ENCODE measurements at regions not wholly inside any gene's neighbourhood (a gene's known extent, or its start where the extent isn't known, plus 50 kb on each side); places are given as distances from the start of the nearest gene placed in this dataset.

GRCh38 chr13:50286324-50286723, 271.1 kb downstream of the KCNRG start:
- BruUV-seq (replicated peaks) = no TSS peak

DNA sequence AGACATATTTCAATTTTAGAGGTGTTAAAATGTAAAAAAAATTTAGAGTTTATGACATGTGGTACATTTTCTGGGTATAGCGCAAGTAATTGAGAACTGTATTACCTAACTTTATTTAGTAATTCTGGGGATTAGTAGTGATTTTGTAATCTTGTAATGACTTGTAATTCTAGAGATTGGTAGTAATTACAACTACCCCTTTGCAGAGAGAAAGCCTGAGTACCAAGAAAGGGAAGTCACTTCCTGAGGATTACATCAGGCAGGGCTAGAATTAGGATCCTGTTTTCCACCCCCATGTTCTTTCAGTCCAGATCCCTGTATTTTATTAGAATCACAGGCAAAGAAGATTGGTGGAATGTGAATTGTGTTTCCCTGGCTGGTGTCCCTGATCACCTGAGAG, 274.9 kb downstream of the KCNRG start:
- no peak overlapping the region for H3K27ac ChIP-seq (ENCODE audit: low read depth, low read length, poor library complexity, severe bottlenecking)
- intact Hi-C loops (cut with micrococcal nuclease; ENCODE audit: unreplicated experiment) = no loop called here
- CTCF ChIA-PET = no interaction called here

More at GRCh38 chr13:50286324-50286723, 271.1 kb downstream of the KCNRG start:
- Histone ChIP-seq H3K36me3 (ENCODE audit: insufficient read depth, low read length, poor library complexity, severe bottlenecking) (no peaks in the 10 kb centered on the region), H3K27ac (ENCODE audit: low read depth, low read length, poor library complexity, severe bottlenecking) (no peak overlapping the region), H3K27me3 (replicated peaks; ENCODE audit: insufficient read depth, low read depth, low read length, poor library complexity) (no peaks in the 10 kb centered on the region), H3K9me3 (ENCODE audit: low read depth, low read length, poor library complexity, severe bottlenecking) (no peaks in the 10 kb centered on the region), H3K4me3 (ENCODE audit: low read depth, low read length, poor library complexity, severe bottlenecking) (no peak overlapping the region), H3K4me1 (ENCODE audit: insufficient read depth, low read length, poor library complexity, severe bottlenecking) (no peaks in the 10 kb centered on the region)
- no peak for DNase-seq (ENCODE audit: low spot score)
- POLR2A ChIA-PET (ENCODE audit: low non-redundant PET) = no interaction called here
- intact Hi-C loops (cut with micrococcal nuclease; ENCODE audit: unreplicated experiment) = no loop called here
- CTCF ChIA-PET = no interaction called here
- TF ChIP-seq, protein P1, sequence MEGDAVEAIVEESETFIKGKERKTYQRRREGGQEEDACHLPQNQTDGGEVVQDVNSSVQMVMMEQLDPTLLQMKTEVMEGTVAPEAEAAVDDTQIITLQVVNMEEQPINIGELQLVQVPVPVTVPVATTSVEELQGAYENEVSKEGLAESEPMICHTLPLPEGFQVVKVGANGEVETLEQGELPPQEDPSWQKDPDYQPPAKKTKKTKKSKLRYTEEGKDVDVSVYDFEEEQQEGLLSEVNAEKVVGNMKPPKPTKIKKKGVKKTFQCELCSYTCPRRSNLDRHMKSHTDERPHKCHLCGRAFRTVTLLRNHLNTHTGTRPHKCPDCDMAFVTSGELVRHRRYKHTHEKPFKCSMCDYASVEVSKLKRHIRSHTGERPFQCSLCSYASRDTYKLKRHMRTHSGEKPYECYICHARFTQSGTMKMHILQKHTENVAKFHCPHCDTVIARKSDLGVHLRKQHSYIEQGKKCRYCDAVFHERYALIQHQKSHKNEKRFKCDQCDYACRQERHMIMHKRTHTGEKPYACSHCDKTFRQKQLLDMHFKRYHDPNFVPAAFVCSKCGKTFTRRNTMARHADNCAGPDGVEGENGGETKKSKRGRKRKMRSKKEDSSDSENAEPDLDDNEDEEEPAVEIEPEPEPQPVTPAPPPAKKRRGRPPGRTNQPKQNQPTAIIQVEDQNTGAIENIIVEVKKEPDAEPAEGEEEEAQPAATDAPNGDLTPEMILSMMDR (conservative IDR thresholded peaks at IDR 0.05; ENCODE audit: low read depth, low read length) = no peak
- no peak for TF ChIP-seq EZH2 (IDR thresholded peaks at IDR 0.05; ENCODE audit: borderline replicate concordance, low read depth, low read length, poor library complexity, severe bottlenecking)

DNA sequence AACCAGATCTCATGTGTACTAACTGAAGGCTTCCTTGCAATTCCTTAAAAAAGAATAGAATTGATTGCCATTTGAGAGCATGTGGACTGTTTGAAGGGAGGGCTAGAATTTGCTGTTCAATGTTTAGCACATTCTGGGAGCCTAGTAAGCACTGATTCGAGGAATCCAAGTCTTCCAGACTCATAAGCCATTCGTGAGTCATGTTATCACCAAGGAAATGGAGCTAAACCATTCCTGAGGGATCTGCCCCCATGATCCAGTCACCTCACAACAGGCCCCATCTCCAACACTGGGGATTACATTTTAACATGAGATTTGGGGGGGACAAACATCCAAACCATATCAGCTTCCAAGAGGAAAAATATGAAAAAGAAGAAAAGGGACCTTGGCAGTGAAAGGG, 276.4 kb downstream of the KCNRG start:
- Histone ChIP-seq H3K36me3 (ENCODE audit: insufficient read depth, low read length, poor library complexity, severe bottlenecking) (no peaks in the 10 kb centered on the region), H3K9me3 (ENCODE audit: low read depth, low read length, poor library complexity, severe bottlenecking) (no peaks in the 10 kb centered on the region), H3K4me1 (ENCODE audit: insufficient read depth, low read length, poor library complexity, severe bottlenecking) (no peaks in the 10 kb centered on the region), H3K27me3 (replicated peaks; ENCODE audit: insufficient read depth, low read depth, low read length, poor library complexity) (no peaks in the 10 kb centered on the region), H3K4me3 (ENCODE audit: low read depth, low read length, poor library complexity, severe bottlenecking) (no peak overlapping the region), H3K27ac (ENCODE audit: low read depth, low read length, poor library complexity, severe bottlenecking) (no peak overlapping the region)
- POLR2A ChIA-PET (ENCODE audit: low non-redundant PET) = no interaction called here
- TF ChIP-seq EZH2 (IDR thresholded peaks at IDR 0.05; ENCODE audit: borderline replicate concordance, low read depth, low read length, poor library complexity, severe bottlenecking) = no peak
- TF ChIP-seq, protein P1 (conservative IDR thresholded peaks at IDR 0.05; ENCODE audit: low read depth, low read length) = no peak
- CTCF ChIA-PET = no interaction called here
- intact Hi-C loops (cut with micrococcal nuclease; ENCODE audit: unreplicated experiment) = no loop called here
- BruUV-seq (replicated peaks) = no TSS peak
- no peak for DNase-seq (ENCODE audit: low spot score)

More for the DNA sequence above, 274.9 kb downstream of the KCNRG start:
- no peaks in the 10 kb centered on the region for H3K4me1 ChIP-seq (ENCODE audit: insufficient read depth, low read length, poor library complexity, severe bottlenecking)
- no peaks in the 10 kb centered on the region for H3K36me3 ChIP-seq (ENCODE audit: insufficient read depth, low read length, poor library complexity, severe bottlenecking)
- POLR2A ChIA-PET (ENCODE audit: low non-redundant PET) = no interaction called here
- no TSS peak for BruUV-seq (replicated peaks)
- no peaks in the 10 kb centered on the region for H3K9me3 ChIP-seq (ENCODE audit: low read depth, low read length, poor library complexity, severe bottlenecking)
- H3K4me3 ChIP-seq (ENCODE audit: low read depth, low read length, poor library complexity, severe bottlenecking) = no peak overlapping the region
- no peak for DNase-seq (ENCODE audit: low spot score)
- TF ChIP-seq EZH2 (IDR thresholded peaks at IDR 0.05; ENCODE audit: borderline replicate concordance, low read depth, low read length, poor library complexity, severe bottlenecking) = no peak
- TF ChIP-seq, protein P1 (conservative IDR thresholded peaks at IDR 0.05; ENCODE audit: low read depth, low read length) = no peak
- H3K27me3 ChIP-seq (replicated peaks; ENCODE audit: insufficient read depth, low read depth, low read length, poor library complexity) = no peaks in the 10 kb centered on the region
